Loucy (cell line): ENCODE measurements at regions not wholly inside any gene's neighbourhood (a gene's known extent, or its start where the extent isn't known, plus 50 kb on each side); places are given as distances from the start of the nearest gene placed in this dataset.

Source experiments
- H2AFZ ChIP-seq: fragments of 200-600 bp; sonication (generic); 2 replicates; pipeline ENCODE4 v1.6.0; 2016; ENCODE audit warnings: antibody characterized with exemption, mild to moderate bottlenecking, low read length, moderate library complexity
- H3F3A ChIP-seq: fragments of 200-600 bp; 2 replicates; pipeline ENCODE4 v1.6.0; 2016; ENCODE audit warnings: antibody characterized with exemption, low read depth, mild to moderate bottlenecking
- H3K27me3 ChIP-seq: fragments of 200-600 bp; sonication (generic); 2 replicates; pipeline ENCODE4 v1.6.1; 2014; ENCODE audit warnings: low read length, mild to moderate bottlenecking; ENCODE audit not compliant: insufficient read depth, poor library complexity, severe bottlenecking
- H3K36me3 ChIP-seq: fragments of 200-600 bp; sonication (generic); 2 replicates; pipeline ENCODE4 v1.6.1; 2016; ENCODE audit warnings: low read length; ENCODE audit not compliant: insufficient read depth
- H3K4me1 ChIP-seq: fragments of 200-600 bp; sonication (generic); 2 replicates; pipeline ENCODE4 v1.5.1; 2014; ENCODE audit warnings: low read length, mild to moderate bottlenecking; ENCODE audit not compliant: insufficient read depth, poor library complexity, severe bottlenecking
- H3K4me2 ChIP-seq: fragments of 200-600 bp; sonication (generic); 2 replicates; pipeline ENCODE4 v1.6.0; 2014; ENCODE audit warnings: antibody characterized with exemption, low read length, low read depth, mild to moderate bottlenecking; ENCODE audit not compliant: poor library complexity, severe bottlenecking
- H3K4me3 ChIP-seq: fragments of 200-600 bp; sonication (generic); 2 replicates; pipeline ENCODE4 v1.5.1; 2014; ENCODE audit warnings: low read length, mild to moderate bottlenecking, mixed read lengths; ENCODE audit not compliant: poor library complexity, severe bottlenecking
- H3K79me2 ChIP-seq: fragments of 200-600 bp; sonication (generic); 2 replicates; pipeline ENCODE4 v1.6.1; 2014; ENCODE audit warnings: low read length; ENCODE audit not compliant: insufficient read depth
- H3K9ac ChIP-seq: fragments of 200-600 bp; sonication (generic); 2 replicates; pipeline ENCODE4 v1.6.0; 2014; ENCODE audit warnings: mild to moderate bottlenecking, low read depth, low read length, moderate library complexity; ENCODE audit not compliant: poor library complexity, severe bottlenecking
- H3K9me2 ChIP-seq: fragments of 200-600 bp; sonication (generic); replicated peaks from 2 replicates; pipeline ENCODE4 v1.6.1; 2016; ENCODE audit warnings: low read depth, low read length, mixed read lengths
- H3K9me3 ChIP-seq: fragments of 200-600 bp; sonication (generic); 2 replicates; pipeline ENCODE4 v1.6.1; 2014; ENCODE audit warnings: mild to moderate bottlenecking, antibody characterized with exemption, low read length, low read depth; ENCODE audit not compliant: insufficient read depth
- H4K20me1 ChIP-seq: fragments of 200-600 bp; sonication (generic); 2 replicates; pipeline ENCODE4 v1.6.0; 2014; ENCODE audit warnings: antibody characterized with exemption, low read length, mild to moderate bottlenecking; ENCODE audit not compliant: insufficient read depth, poor library complexity, severe bottlenecking
- CTCF ChIP-seq: fragments of 200-600 bp; sonication (generic); conservative IDR thresholded peaks from 2 replicates; pipeline ENCODE4 v1.5.1; 2014; ENCODE audit warnings: mild to moderate bottlenecking, antibody characterized with exemption, low read length
- EZH2phosphoT487 ChIP-seq: fragments of 200-600 bp; IDR thresholded peaks from 2 replicates; pipeline ENCODE4 v1.6.1; 2018; ENCODE audit warnings: antibody characterized with exemption, mild to moderate bottlenecking, moderate library complexity, borderline replicate concordance

- H3K4me3 ChIP-seq = no peak overlapping the region
- H3F3A ChIP-seq = no peaks in the 10 kb centered on the region
- H3K79me2 ChIP-seq = no peaks in the 10 kb centered on the region
- no peak overlapping the region for H3K9ac ChIP-seq
- no peak overlapping the region for H3K4me2 ChIP-seq
- H3K36me3 ChIP-seq = no peaks in the 10 kb centered on the region
- H3K9me2 ChIP-seq = no peaks in the 10 kb centered on the region
- H3K4me1 ChIP-seq = no peaks in the 10 kb centered on the region
- no peaks in the 10 kb centered on the region for H4K20me1 ChIP-seq
- no peaks in the 10 kb centered on the region for H3K27me3 ChIP-seq
- TF ChIP-seq EZH2phosphoT487 (no peak), CTCF (no peak)
- no peak overlapping the region for H2AFZ ChIP-seq
- no peaks in the 10 kb centered on the region for H3K9me3 ChIP-seq
These were observed 244.5 kb downstream of the PLK2 start for GRCh38 chr5:58215364-58215763.

- Histone ChIP-seq H3K79me2 (no peaks in the 10 kb centered on the region), H3K27me3 (no peaks in the 10 kb centered on the region), H4K20me1 (no peaks in the 10 kb centered on the region), H3K36me3 (no peaks in the 10 kb centered on the region), H3K4me1 (peaks cover 3% of the 10 kb centered on the region), H3K9me2 (no peaks in the 10 kb centered on the region), H3K9ac (no peak overlapping the region), H2AFZ (no peak overlapping the region), H3K4me3 (no peak overlapping the region), H3F3A (no peaks in the 10 kb centered on the region), H3K9me3 (no peaks in the 10 kb centered on the region), H3K4me2 (no peak overlapping the region)
- TF ChIP-seq CTCF (no peak), EZH2phosphoT487 (no peak)
These were observed 248.4 kb downstream of the PLK2 start for GRCh38 chr5:58211441-58211840.

- H3K9me3 ChIP-seq = no peaks in the 10 kb centered on the region
- no peaks in the 10 kb centered on the region for H3K36me3 ChIP-seq
- H3K9ac ChIP-seq = no peak overlapping the region
- H3F3A ChIP-seq = no peaks in the 10 kb centered on the region
- no peaks in the 10 kb centered on the region for H4K20me1 ChIP-seq
- no peak overlapping the region for H3K4me3 ChIP-seq
- H3K27me3 ChIP-seq = no peaks in the 10 kb centered on the region
- no peak overlapping the region for H3K4me2 ChIP-seq
- H3K4me1 ChIP-seq = peaks cover 3% of the 10 kb centered on the region
- no peaks in the 10 kb centered on the region for H3K79me2 ChIP-seq
- TF ChIP-seq CTCF (no peak), EZH2phosphoT487 (no peak)
- H3K9me2 ChIP-seq = no peaks in the 10 kb centered on the region
- no peak overlapping the region for H2AFZ ChIP-seq
These were observed 251.2 kb downstream of the PLK2 start for GRCh38 chr5:58208674-58209073.
